NCI-H1105 (cell line): ENCODE measurements at regions not wholly inside any gene's neighbourhood (a gene's known extent, or its start where the extent isn't known, plus 50 kb on each side); places are given as distances from the start of the nearest gene placed in this dataset.

Experiments used
- DNase-seq: peaks from one replicate; lab custom pipeline; 2025; lab: John Stamatoyannopoulos, UW

GRCh38 chr10:125399289-125399688 is 238.9 kb upstream of the CTBP2 start:
- no peak for DNase-seq

GRCh38 chr10:125398270-125398669 is 237.9 kb upstream of the CTBP2 start:
- DNase-seq = no peak

GRCh38 chr10:125397608-125398007 is 237.2 kb upstream of the CTBP2 start:
- DNase-seq = no peak

GRCh38 chr10:125396676-125397075 is 236.3 kb upstream of the CTBP2 start:
- no peak for DNase-seq

- DNase-seq = no peak
Measured at GRCh38 chr10:125392609-125393008, 232.2 kb upstream of the CTBP2 start.

GRCh38 chr10:125392154-125392553 is 231.8 kb upstream of the CTBP2 start:
- DNase-seq = no peak

- no peak for DNase-seq
Measured at GRCh38 chr10:125389648-125390047, 229.3 kb upstream of the CTBP2 start.

GRCh38 chr10:125379592-125379991 is 219.2 kb upstream of the CTBP2 start:
- DNase-seq = no peak

GRCh38 chr10:125377368-125377767 is 217.0 kb upstream of the CTBP2 start:
- no peak for DNase-seq

- no peak for DNase-seq
Measured at GRCh38 chr10:125375210-125375609, 214.8 kb upstream of the CTBP2 start.

GRCh38 chr10:125373546-125373945 is 213.2 kb upstream of the CTBP2 start:
- DNase-seq = no peak

GRCh38 chr10:125370578-125370977 is 210.2 kb upstream of the CTBP2 start:
- no peak for DNase-seq

GRCh38 chr10:125369382-125370326 is 209.3 kb upstream of the CTBP2 start:
- DNase-seq = no peak

GRCh38 chr10:125368146-125368545 is 207.8 kb upstream of the CTBP2 start:
- DNase-seq = no peak

GRCh38 chr10:125363791-125364190 is 203.4 kb upstream of the CTBP2 start:
- no peak for DNase-seq

- no peak for DNase-seq
Measured at GRCh38 chr10:125362950-125363349, 202.6 kb upstream of the CTBP2 start.

GRCh38 chr10:125359401-125359800 is 199.0 kb upstream of the CTBP2 start:
- DNase-seq = no peak

GRCh38 chr10:125355657-125356056 is 195.3 kb upstream of the CTBP2 start:
- no peak for DNase-seq

GRCh38 chr10:125350519-125350918 is 190.2 kb upstream of the CTBP2 start:
- no peak for DNase-seq

- no peak for DNase-seq
Measured at GRCh38 chr10:125348536-125348935, 188.2 kb upstream of the CTBP2 start.

GRCh38 chr10:125344573-125345171 is 184.3 kb upstream of the CTBP2 start:
- DNase-seq = no peak

- no peak for DNase-seq
Measured at GRCh38 chr10:125343983-125344382, 183.6 kb upstream of the CTBP2 start.

- DNase-seq = no peak
Measured at GRCh38 chr10:125343118-125343925, 183.0 kb upstream of the CTBP2 start.
